Thyroid gland (tissue), 4 donors: ENCODE measurements at regions not wholly inside any gene's neighbourhood (a gene's known extent, or its start where the extent isn't known, plus 50 kb on each side); places are given as distances from the start of the nearest gene placed in this dataset.

Experiments used
- CTCF ChIP-seq, 6 experiments: fragments of 200-600 bp in 3 of 6; fragments of 450-650 bp in 3 of 6; sonication (generic) in 3 of 6; IDR thresholded peaks; one replicate each; pipeline ENCODE4 v1.5.1; 2016 to 2019; ENCODE audit warnings: antibody characterized with exemption in 6 of 6, mild to moderate bottlenecking in 2 of 6, inconsistent platforms in 1 of 6, moderate library complexity in 1 of 6
- POLR2A ChIP-seq, 2 donors: fragments of 450-650 bp; IDR thresholded peaks; one replicate each; pipeline ENCODE4 v1.6.1; 2017; ENCODE audit warnings: antibody characterized with exemption in 2 of 2, mild to moderate bottlenecking in 2 of 2, moderate library complexity in 1 of 2

GRCh38 chr7:26467104-26467503 is 175.4 kb downstream of the SNX10 start:
- no peak for TF ChIP-seq CTCF (IDR thresholded peaks at IDR 0.05)
- TF ChIP-seq POLR2A (IDR thresholded peaks at IDR 0.05) = no peak
